ENCODE measurements at regions not wholly inside any gene's neighbourhood (a gene's known extent, or its start where the extent isn't known, plus 50 kb on each side); places are given as distances from the start of the nearest gene placed in this dataset.

DNA sequence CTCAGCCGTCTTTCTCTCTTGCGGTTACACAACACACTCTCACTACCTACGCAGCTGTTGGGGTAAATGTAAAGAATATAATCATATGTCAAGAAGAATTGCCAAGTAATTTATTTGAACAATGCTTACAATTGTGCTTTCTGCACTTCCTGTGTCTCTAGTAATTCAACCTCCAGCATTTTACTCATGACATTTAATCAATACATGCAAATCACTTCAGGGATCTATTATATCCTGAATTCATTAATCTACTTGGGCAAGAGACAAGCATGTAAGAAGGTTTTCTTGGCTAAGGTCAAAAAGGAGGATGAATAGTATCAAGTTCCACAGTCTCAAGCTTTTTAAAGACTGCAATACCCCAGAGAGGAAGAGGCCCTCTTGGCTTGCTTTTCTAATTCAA lies 562.9 kb upstream of the ADARB2 start:
- TF ChIP-seq, protein P1, sequence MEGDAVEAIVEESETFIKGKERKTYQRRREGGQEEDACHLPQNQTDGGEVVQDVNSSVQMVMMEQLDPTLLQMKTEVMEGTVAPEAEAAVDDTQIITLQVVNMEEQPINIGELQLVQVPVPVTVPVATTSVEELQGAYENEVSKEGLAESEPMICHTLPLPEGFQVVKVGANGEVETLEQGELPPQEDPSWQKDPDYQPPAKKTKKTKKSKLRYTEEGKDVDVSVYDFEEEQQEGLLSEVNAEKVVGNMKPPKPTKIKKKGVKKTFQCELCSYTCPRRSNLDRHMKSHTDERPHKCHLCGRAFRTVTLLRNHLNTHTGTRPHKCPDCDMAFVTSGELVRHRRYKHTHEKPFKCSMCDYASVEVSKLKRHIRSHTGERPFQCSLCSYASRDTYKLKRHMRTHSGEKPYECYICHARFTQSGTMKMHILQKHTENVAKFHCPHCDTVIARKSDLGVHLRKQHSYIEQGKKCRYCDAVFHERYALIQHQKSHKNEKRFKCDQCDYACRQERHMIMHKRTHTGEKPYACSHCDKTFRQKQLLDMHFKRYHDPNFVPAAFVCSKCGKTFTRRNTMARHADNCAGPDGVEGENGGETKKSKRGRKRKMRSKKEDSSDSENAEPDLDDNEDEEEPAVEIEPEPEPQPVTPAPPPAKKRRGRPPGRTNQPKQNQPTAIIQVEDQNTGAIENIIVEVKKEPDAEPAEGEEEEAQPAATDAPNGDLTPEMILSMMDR (IDR thresholded peaks at IDR 0.05): no peak
- no peak for TF ChIP-seq EZH2 (IDR thresholded peaks at IDR 0.05)
